Lung (tissue), 11 donors: ENCODE measurements at regions not wholly inside any gene's neighbourhood (a gene's known extent, or its start where the extent isn't known, plus 50 kb on each side); places are given as distances from the start of the nearest gene placed in this dataset.
"Not testable (repeated sequence)": the region's sequence is repeated elsewhere in the genome, so short reads cannot be mapped to it uniquely, and the experiment has no call there.

ENCODE experiments used
- ATAC-seq: fragments of 200-7000 bp; cut with Tn5 transposase; one replicate; pipeline ENCODE4 v1.9.1; 2020; ENCODE audit warnings: moderate number of reproducible peaks; ENCODE audit not compliant: insufficient read depth, low FRiP score
- DNase-seq, 3 donors: peaks; one replicate each; pipeline ENCODE4 v3.0.0-alpha.2; 2013 to 2017
- H3K27ac ChIP-seq, 2 donors: one replicate each; pipeline ENCODE4 v1.5.1; 2013; ENCODE audit warnings: mild to moderate bottlenecking in 2 of 2, moderate library complexity in 2 of 2, control low read depth in 1 of 2, inconsistent platforms in 1 of 2, low read depth in 1 of 2, low read length in 1 of 2
- H3K27me3 ChIP-seq, 3 donors: one replicate each; pipeline ENCODE4 v1.5.1; 2013; ENCODE audit warnings: low read length in 2 of 3; ENCODE audit not compliant: control insufficient read depth in 3 of 3, insufficient read depth in 3 of 3
- H3K36me3 ChIP-seq, 4 donors: one replicate each; pipeline ENCODE4 v1.5.1; 2013; ENCODE audit warnings: low read length in 4 of 4, mild to moderate bottlenecking in 1 of 4, moderate library complexity in 1 of 4; ENCODE audit not compliant: control insufficient read depth in 4 of 4, insufficient read depth in 4 of 4
- H3K4me1 ChIP-seq, 5 donors: one replicate each; pipeline ENCODE4 v1.5.1; 2013; ENCODE audit warnings: low read length in 5 of 5, mild to moderate bottlenecking in 2 of 5, moderate library complexity in 1 of 5; ENCODE audit not compliant: control insufficient read depth in 5 of 5, insufficient read depth in 5 of 5
- H3K4me3 ChIP-seq: one replicate; pipeline ENCODE4 v1.5.1; 2013; ENCODE audit warnings: mild to moderate bottlenecking, control low read depth, moderate library complexity
- H3K9ac ChIP-seq, 2 donors: one replicate each; pipeline ENCODE4 v1.5.1; 2013; ENCODE audit warnings: low read length in 2 of 2, control low read depth in 1 of 2; ENCODE audit not compliant: insufficient read depth in 1 of 2
- H3K9me3 ChIP-seq, 4 donors: one replicate each; pipeline ENCODE4 v1.5.1; 2013; ENCODE audit warnings: low read length in 3 of 4, mild to moderate bottlenecking in 1 of 4, moderate library complexity in 1 of 4; ENCODE audit not compliant: control insufficient read depth in 4 of 4, insufficient read depth in 3 of 4
- WGBS, 2 donors: extraction: QIAGEN DNeasy Blood & Tissue Kit; methylation state at CpG; one replicate each; pipeline ENCODE4 v1.1.7; 2013; 5-methylcytosine and 5-hydroxymethylcytosine counted together
- TF ChIP-seq, protein P1 (sequence below): IDR thresholded peaks from 2 replicates; pipeline ENCODE4 v1.5.1; 2012; ENCODE audit warnings: mild to moderate bottlenecking; ENCODE audit errors: control extremely low read depth, extremely low read depth
- donor health status: control.
- donor health status: control.
- donor health status: Bipolar disorder and iron deficiency.
- donor health status: healthy.
- donor health status: DM: yes; HTN: yes; CAD: no.

DNA sequence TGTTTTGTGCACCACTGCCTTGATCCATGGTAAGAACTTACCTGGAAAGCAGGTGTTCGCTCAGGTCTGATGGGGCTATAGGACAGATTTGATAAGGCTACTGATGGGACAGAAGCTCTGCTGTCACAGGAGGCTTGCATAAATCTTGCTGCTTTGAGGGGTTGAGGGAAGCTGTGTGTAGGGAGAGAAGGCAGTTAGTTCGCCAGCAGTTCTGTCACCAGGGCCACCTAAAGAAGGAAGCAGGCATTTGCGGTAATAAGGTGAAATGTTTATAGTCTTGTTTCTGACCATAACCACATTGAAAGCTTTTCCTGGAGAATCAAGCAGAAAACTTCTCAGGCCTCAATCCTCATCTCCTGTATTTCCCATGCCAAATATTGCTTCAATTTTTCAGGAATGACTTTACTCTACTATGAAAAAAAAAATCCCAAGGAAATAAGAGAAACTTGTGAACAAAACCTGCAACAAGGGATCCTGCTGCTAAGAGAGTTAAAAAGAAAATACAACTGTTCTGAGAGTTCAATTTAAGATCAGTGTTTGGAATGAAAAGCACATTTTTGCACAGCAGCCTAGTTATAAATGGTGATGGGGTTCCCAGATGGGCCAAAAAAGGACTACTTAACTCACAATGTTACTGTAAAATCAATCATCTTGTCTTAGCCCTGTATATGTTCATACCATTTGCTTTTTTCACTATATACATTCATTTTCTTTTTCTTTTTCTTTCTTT lies 122.0 kb upstream of the RANBP3L start:
- Histone ChIP-seq H3K27ac (no peak overlapping the region), H3K9me3 (no peaks in the 10 kb centered on the region), H3K4me3 (no peak overlapping the region), H3K4me1 (peaks cover 0 to 8% (median 0%) of the 10 kb centered on the region in 5 donors), H3K36me3 (no peaks in the 10 kb centered on the region), H3K9ac (no peak overlapping the region), H3K27me3 (no peaks in the 10 kb centered on the region)
- WGBS, 2 donors, result 27 to 64% methylated on average over 3 of the region's 3 CpGs
- ATAC-seq, result no peak
- DNase-seq, result no peak
- TF ChIP-seq, protein P1, sequence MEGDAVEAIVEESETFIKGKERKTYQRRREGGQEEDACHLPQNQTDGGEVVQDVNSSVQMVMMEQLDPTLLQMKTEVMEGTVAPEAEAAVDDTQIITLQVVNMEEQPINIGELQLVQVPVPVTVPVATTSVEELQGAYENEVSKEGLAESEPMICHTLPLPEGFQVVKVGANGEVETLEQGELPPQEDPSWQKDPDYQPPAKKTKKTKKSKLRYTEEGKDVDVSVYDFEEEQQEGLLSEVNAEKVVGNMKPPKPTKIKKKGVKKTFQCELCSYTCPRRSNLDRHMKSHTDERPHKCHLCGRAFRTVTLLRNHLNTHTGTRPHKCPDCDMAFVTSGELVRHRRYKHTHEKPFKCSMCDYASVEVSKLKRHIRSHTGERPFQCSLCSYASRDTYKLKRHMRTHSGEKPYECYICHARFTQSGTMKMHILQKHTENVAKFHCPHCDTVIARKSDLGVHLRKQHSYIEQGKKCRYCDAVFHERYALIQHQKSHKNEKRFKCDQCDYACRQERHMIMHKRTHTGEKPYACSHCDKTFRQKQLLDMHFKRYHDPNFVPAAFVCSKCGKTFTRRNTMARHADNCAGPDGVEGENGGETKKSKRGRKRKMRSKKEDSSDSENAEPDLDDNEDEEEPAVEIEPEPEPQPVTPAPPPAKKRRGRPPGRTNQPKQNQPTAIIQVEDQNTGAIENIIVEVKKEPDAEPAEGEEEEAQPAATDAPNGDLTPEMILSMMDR, result no peak

DNA sequence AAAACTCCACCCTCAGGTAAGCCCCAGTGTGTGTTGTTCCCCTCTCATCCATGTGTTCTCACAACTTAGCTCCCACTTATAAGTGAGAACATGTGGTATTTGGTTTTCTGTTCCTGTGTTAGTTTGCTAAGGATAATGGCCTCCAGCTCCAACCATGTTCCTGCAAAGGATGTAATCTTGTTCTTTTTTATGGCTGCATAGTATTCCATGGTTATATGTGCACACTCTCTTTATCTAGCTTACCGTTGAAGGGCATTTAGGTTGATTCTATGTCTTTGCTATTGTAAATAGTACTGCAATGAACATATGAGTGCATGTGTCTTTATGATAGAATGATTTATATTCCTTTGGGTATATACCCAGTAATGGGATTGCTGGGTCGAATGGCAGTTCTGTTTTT lies 124.4 kb upstream of the RANBP3L start:
- H3K36me3 ChIP-seq, H3K4me3 ChIP-seq, H3K27me3 ChIP-seq, H3K9me3 ChIP-seq, H3K9ac ChIP-seq, ATAC-seq, H3K27ac ChIP-seq, H3K4me1 ChIP-seq, DNase-seq: not testable (repeated sequence)
- WGBS, 2 donors, result 92 to 98% methylated on average over 2 of the region's 2 CpGs

DNA sequence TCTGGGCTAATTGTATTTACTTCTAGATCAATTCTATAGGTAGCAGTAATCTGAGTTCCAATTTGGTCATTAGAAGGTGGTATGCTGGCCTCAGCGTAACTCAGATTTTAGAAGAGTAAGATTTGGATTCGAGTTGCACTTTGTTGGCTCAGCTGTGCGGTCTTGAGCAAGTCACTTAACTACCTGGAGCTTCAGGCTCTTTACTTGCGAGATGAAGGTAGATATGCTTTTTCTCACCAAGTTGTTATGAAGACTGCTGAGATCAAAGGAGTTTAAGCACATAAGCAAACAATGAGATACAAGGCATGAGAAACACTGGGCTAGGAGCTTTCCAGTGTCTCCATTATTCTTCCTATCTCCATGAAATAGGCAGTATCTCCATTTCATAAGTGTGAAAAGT lies 133.8 kb upstream of the RANBP3L start:
- 86 to 87% methylated on average over 4 of the region's 4 CpGs for WGBS, 2 donors
- H3K27me3 ChIP-seq, result no peaks in the 10 kb centered on the region
- H3K4me3 ChIP-seq, result no peak overlapping the region
- DNase-seq, result no peak
- H3K9me3 ChIP-seq, result peaks cover 0 to 2% (median 0%) of the 10 kb centered on the region in 4 donors
- ATAC-seq, result no peak
- H3K36me3 ChIP-seq, result no peaks in the 10 kb centered on the region
- H3K27ac ChIP-seq, result no peak overlapping the region
- TF ChIP-seq, protein P1, result no peak
- H3K4me1 ChIP-seq, result no peaks in the 10 kb centered on the region
- no peak overlapping the region for H3K9ac ChIP-seq

DNA sequence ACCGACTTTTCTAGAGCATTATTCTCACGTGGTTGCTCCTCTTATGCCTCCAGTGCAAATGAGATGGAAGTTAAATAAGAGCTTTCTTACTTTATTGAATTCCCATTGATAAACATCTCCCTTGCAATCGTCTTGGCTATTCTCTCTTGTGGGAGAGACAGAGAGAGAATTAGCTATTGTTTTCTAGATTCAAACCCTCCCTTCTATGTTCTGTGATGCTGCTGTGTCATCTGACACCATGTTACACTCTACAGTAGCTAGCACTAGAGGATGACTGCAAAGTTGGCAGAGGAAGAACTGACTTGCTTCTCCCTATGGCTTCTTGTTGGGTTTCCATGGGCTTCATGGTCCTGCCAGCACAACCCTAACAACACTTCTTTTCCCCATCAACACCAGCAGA lies 134.6 kb upstream of the RANBP3L start:
- Histone ChIP-seq H3K9ac (no peak overlapping the region), H3K27me3 (no peaks in the 10 kb centered on the region), H3K9me3 (peaks cover 0 to 2% (median 0%) of the 10 kb centered on the region in 4 donors), H3K36me3 (no peaks in the 10 kb centered on the region), H3K4me1 (no peaks in the 10 kb centered on the region), H3K27ac (no peak overlapping the region), H3K4me3 (no peak overlapping the region)
- 76% methylated on average over 3 of the region's 3 CpGs for WGBS, 2 donors
- TF ChIP-seq, protein P1, result no peak
- DNase-seq, result no peak
- ATAC-seq, result no peak
